ENCODE measurements at regions not wholly inside any gene's neighbourhood (a gene's known extent, or its start where the extent isn't known, plus 50 kb on each side); places are given as distances from the start of the nearest gene placed in this dataset.
"Not testable (repeated sequence)": the region's sequence is repeated elsewhere in the genome, so short reads cannot be mapped to it uniquely, and the experiment has no call there.

DNA sequence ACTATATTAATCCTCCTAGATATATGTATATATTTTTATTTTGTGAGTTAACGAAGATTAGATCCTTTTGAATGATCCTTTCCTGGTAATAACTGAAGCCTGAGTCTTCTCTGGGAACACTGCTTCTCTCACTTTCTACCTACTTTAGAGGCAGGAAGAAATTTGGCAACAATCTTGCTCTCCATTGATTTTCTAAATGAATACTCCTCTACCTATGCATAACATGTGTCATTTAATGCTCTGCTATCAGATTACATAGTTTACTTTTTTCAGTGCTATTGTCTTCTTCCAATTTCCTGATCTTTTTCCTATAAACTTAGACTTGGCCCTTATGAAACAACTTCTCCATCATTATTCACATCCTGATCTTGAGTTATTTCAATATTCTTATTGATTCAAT, 60.4 kb upstream of the PDHA2 start:
- no peak for TF ChIP-seq MYC (IDR thresholded peaks at IDR 0.05; ENCODE audit: low read depth, low read length)
- TF ChIP-seq, protein P1, sequence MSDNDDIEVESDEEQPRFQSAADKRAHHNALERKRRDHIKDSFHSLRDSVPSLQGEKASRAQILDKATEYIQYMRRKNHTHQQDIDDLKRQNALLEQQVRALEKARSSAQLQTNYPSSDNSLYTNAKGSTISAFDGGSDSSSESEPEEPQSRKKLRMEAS (IDR thresholded peaks at IDR 0.05; ENCODE audit: low read depth, low read length): no peak
- TF ChIP-seq, protein P2, sequence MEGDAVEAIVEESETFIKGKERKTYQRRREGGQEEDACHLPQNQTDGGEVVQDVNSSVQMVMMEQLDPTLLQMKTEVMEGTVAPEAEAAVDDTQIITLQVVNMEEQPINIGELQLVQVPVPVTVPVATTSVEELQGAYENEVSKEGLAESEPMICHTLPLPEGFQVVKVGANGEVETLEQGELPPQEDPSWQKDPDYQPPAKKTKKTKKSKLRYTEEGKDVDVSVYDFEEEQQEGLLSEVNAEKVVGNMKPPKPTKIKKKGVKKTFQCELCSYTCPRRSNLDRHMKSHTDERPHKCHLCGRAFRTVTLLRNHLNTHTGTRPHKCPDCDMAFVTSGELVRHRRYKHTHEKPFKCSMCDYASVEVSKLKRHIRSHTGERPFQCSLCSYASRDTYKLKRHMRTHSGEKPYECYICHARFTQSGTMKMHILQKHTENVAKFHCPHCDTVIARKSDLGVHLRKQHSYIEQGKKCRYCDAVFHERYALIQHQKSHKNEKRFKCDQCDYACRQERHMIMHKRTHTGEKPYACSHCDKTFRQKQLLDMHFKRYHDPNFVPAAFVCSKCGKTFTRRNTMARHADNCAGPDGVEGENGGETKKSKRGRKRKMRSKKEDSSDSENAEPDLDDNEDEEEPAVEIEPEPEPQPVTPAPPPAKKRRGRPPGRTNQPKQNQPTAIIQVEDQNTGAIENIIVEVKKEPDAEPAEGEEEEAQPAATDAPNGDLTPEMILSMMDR (IDR thresholded peaks at IDR 0.05; ENCODE audit: low read depth, low read length): no peak
- no peak for TF ChIP-seq POLR2A (IDR thresholded peaks at IDR 0.05; ENCODE audit: extremely low read depth, insufficient read length)
- no peak for DNase-seq (ENCODE audit: low read depth)
- no peak overlapping the region for H3K4me3 ChIP-seq (ENCODE audit: low read depth, low read length)

DNA sequence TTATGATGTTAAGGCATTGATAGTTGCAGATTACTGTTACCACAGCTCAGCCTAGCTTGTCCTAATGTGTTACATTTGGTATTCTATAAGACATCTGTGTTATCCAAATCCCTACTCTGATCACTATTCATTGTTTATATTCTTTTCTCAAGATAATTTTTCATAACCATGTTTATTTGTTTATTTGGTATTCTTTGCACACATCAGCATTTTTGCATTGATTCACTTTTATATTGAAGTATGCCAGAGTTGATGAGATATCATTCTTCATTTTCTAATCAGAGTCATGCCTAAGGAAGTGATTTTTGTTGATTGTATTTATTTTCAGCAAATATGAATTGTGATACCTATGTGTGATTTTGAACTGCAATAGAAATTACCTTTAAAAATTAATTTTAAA, 61.2 kb upstream of the PDHA2 start:
- no peak overlapping the region for H3K4me3 ChIP-seq (ENCODE audit: low read depth, low read length)
- no peak for DNase-seq (ENCODE audit: low read depth)
- no peak for TF ChIP-seq MYC (IDR thresholded peaks at IDR 0.05; ENCODE audit: low read depth, low read length)
- TF ChIP-seq, protein P2 (IDR thresholded peaks at IDR 0.05; ENCODE audit: low read depth, low read length): no peak
- TF ChIP-seq POLR2A (IDR thresholded peaks at IDR 0.05; ENCODE audit: extremely low read depth, insufficient read length): no peak
- TF ChIP-seq, protein P1 (IDR thresholded peaks at IDR 0.05; ENCODE audit: low read depth, low read length): no peak

DNA sequence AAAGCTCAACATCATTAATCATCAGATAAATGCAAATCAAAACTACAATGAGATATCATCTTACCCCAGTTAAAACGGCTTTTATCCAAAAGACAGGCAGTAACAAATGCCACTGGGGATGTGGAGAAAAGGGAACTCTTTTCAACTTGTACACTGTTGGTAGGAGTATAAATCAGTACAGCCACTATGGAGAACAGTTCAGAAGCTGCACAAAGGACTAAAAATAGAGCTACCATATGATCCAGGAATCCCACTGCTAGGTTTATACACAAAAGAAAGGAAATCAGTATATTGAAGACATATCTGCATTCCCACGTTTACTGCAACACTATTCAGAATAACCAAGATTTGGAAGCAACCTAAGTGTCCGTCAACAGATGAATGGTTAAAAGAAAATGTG, 69.3 kb upstream of the PDHA2 start:
- DNase-seq (ENCODE audit: low read depth); H3K4me3 ChIP-seq (ENCODE audit: low read depth, low read length): not testable (repeated sequence)

DNA sequence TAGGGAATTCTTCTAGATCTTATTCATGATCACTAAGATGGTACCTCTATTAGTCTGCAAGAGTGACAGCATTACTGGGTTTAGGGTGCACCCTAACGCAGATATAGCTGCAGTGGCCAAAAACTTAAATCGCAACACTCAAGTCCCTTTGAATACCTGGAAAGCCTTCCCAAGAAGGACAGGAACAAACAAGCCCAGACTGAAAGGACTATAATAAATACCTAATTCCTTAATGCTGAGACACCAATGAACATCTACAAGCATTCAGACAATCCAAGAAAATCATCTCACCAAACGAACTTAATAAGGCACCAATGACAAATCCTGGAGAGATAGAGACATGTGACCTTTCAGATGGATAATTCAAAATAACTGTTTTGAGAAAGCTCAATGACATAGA, 74.9 kb upstream of the PDHA2 start:
- no peak overlapping the region for H3K4me3 ChIP-seq (ENCODE audit: low read depth, low read length)
- TF ChIP-seq, protein P1 (IDR thresholded peaks at IDR 0.05; ENCODE audit: low read depth, low read length): no peak
- no peak for TF ChIP-seq POLR2A (IDR thresholded peaks at IDR 0.05; ENCODE audit: extremely low read depth, insufficient read length)
- TF ChIP-seq MYC (IDR thresholded peaks at IDR 0.05; ENCODE audit: low read depth, low read length): no peak
- TF ChIP-seq, protein P2 (IDR thresholded peaks at IDR 0.05; ENCODE audit: low read depth, low read length): no peak
- no peak for DNase-seq (ENCODE audit: low read depth)

DNA sequence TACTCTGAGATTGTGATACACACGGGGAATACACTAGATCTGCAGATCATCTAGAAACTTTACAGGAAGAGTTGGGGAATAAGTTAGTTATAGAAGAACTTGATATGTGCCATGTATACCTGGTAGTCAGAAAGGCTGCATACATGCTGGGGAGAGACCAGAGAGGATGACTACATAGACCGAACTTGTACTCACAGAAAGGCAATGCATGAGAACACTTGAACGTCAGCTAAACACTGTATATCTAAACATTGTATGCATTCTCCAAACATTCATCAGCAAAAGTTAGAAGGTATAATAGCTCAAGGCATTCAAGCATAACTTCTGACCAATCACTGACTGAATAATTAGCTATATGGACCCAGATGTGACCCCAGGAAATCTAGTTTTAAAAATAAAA, 78.0 kb upstream of the PDHA2 start:
- H3K4me3 ChIP-seq (ENCODE audit: low read depth, low read length): no peak overlapping the region
- no peak for DNase-seq (ENCODE audit: low read depth)
- TF ChIP-seq, protein P2 (IDR thresholded peaks at IDR 0.05; ENCODE audit: low read depth, low read length): no peak

DNA sequence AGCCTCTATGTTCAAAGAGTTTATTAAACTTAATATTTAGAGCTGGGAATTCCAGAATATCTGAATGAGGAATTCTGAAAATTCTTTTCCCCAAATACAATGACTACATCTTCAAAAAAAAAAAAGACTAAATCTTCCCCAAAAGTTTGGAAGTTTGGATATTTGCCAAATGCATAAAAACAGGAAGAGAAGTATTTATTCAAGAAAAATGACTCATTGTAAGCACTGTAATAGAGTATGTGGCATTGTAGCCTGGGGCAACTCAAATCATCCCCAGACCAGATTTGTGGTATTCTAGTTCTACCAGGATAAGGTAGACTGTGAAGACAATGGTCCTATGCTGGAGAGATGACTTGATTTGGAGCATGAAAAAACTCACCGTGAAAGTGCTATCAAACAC, 78.5 kb upstream of the PDHA2 start:
- peak; percentile 2 for DNase-seq (ENCODE audit: low read depth)
- TF ChIP-seq POLR2A (IDR thresholded peaks at IDR 0.05; ENCODE audit: extremely low read depth, insufficient read length): no peak
- TF ChIP-seq MYC (IDR thresholded peaks at IDR 0.05; ENCODE audit: low read depth, low read length): no peak
- TF ChIP-seq, protein P1 (IDR thresholded peaks at IDR 0.05; ENCODE audit: low read depth, low read length): no peak
- H3K4me3 ChIP-seq (ENCODE audit: low read depth, low read length): no peak overlapping the region

DNA sequence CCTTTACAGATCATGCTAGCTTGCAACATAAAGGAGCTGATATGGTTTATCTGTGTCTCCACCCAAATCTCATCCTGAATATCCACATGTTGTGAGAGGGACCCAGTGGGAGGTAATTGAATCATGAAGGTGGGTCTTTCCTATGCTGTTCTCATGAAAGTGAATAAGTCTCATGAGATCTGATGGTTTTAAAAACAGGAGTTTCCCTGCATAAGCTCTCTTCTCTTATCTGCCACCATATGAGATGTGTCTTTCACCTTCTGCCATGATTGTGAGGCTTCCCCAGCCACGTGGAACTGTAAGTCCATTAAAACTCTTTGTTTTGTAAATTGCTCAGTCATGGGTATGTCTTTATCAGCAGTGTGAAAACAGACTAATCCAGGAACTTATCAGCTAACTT, 79.2 kb upstream of the PDHA2 start:
- not testable (repeated sequence) for H3K4me3 ChIP-seq (ENCODE audit: low read depth, low read length); DNase-seq (ENCODE audit: low read depth)

DNA sequence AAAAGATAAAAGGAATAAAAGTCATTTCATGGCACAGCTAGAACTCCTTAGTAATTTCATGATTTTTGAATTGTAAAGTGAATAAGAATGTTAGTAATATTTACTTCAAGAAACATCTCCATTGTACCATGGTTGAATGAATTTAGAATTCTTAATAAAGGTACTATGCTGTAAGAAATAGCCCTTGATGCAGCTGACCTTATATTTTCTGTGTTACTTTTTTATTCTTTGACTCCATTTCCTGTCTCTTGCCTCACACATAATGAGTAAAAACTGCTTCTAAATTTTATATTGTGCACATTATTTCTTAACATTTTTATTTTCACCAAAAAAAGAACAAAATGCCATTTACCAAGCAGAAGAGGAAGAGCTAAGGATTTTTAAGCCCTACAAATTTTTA, 81.9 kb upstream of the PDHA2 start:
- H3K4me3 ChIP-seq (ENCODE audit: low read depth, low read length): no peak overlapping the region
- DNase-seq (ENCODE audit: low read depth): no peak
- TF ChIP-seq POLR2A (IDR thresholded peaks at IDR 0.05; ENCODE audit: extremely low read depth, insufficient read length) (no peak), MYC (IDR thresholded peaks at IDR 0.05; ENCODE audit: low read depth, low read length) (no peak)
- TF ChIP-seq, protein P2 (IDR thresholded peaks at IDR 0.05; ENCODE audit: low read depth, low read length): no peak
- TF ChIP-seq, protein P1 (IDR thresholded peaks at IDR 0.05; ENCODE audit: low read depth, low read length): no peak
